ENCODE measurements at regions not wholly inside any gene's neighbourhood (a gene's known extent, or its start where the extent isn't known, plus 50 kb on each side); places are given as distances from the start of the nearest gene placed in this dataset.

DNA sequence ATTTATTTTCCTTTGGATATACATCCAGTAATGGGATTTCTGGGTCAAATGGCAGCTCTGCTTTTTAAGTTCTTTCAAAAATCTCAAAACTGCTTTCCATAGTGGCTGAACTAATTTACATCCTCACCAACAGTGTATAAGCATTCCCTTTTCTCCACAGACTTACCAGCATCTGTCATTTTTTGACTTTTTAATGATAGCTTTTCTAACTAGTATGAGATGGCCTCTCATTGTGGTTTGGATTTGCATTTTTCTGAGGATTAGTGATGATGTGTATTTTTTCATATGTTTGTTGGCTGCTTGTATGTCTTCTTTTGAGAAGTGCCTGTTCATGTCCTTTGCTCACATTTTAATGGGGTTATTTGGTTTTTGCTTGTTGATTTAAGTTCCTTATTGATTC is 90.0 kb upstream of the HMHB1 start:
- TF ChIP-seq, protein P1, sequence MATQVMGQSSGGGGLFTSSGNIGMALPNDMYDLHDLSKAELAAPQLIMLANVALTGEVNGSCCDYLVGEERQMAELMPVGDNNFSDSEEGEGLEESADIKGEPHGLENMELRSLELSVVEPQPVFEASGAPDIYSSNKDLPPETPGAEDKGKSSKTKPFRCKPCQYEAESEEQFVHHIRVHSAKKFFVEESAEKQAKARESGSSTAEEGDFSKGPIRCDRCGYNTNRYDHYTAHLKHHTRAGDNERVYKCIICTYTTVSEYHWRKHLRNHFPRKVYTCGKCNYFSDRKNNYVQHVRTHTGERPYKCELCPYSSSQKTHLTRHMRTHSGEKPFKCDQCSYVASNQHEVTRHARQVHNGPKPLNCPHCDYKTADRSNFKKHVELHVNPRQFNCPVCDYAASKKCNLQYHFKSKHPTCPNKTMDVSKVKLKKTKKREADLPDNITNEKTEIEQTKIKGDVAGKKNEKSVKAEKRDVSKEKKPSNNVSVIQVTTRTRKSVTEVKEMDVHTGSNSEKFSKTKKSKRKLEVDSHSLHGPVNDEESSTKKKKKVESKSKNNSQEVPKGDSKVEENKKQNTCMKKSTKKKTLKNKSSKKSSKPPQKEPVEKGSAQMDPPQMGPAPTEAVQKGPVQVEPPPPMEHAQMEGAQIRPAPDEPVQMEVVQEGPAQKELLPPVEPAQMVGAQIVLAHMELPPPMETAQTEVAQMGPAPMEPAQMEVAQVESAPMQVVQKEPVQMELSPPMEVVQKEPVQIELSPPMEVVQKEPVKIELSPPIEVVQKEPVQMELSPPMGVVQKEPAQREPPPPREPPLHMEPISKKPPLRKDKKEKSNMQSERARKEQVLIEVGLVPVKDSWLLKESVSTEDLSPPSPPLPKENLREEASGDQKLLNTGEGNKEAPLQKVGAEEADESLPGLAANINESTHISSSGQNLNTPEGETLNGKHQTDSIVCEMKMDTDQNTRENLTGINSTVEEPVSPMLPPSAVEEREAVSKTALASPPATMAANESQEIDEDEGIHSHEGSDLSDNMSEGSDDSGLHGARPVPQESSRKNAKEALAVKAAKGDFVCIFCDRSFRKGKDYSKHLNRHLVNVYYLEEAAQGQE (IDR thresholded peaks at IDR 0.05; ENCODE audit: insufficient replicate concordance, low read depth) = no peak
- TF ChIP-seq SPI1 (IDR thresholded peaks at IDR 0.05; ENCODE audit: borderline replicate concordance, low read depth) = no peak
- TF ChIP-seq GABPA (IDR thresholded peaks at IDR 0.05; ENCODE audit: low read depth) = no peak
- TF ChIP-seq, protein P2, sequence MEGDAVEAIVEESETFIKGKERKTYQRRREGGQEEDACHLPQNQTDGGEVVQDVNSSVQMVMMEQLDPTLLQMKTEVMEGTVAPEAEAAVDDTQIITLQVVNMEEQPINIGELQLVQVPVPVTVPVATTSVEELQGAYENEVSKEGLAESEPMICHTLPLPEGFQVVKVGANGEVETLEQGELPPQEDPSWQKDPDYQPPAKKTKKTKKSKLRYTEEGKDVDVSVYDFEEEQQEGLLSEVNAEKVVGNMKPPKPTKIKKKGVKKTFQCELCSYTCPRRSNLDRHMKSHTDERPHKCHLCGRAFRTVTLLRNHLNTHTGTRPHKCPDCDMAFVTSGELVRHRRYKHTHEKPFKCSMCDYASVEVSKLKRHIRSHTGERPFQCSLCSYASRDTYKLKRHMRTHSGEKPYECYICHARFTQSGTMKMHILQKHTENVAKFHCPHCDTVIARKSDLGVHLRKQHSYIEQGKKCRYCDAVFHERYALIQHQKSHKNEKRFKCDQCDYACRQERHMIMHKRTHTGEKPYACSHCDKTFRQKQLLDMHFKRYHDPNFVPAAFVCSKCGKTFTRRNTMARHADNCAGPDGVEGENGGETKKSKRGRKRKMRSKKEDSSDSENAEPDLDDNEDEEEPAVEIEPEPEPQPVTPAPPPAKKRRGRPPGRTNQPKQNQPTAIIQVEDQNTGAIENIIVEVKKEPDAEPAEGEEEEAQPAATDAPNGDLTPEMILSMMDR (IDR thresholded peaks at IDR 0.05; ENCODE audit: insufficient read depth, low read length) = no peak
- TF ChIP-seq POLR2AphosphoS5 (IDR thresholded peaks at IDR 0.05; ENCODE audit: low read depth) = no peak
- Histone ChIP-seq H3K27ac (replicated peaks) (no peak overlapping the region), H3K27me3 (ENCODE audit: insufficient read depth, poor library complexity, severe bottlenecking) (no peaks in the 10 kb centered on the region), H3K4me3 (replicated peaks; ENCODE audit: insufficient read depth, low read length) (no peak overlapping the region)
- DNase-seq (ENCODE audit: low read depth in 1 of 2, low spot score in 1 of 2) = no peak

DNA sequence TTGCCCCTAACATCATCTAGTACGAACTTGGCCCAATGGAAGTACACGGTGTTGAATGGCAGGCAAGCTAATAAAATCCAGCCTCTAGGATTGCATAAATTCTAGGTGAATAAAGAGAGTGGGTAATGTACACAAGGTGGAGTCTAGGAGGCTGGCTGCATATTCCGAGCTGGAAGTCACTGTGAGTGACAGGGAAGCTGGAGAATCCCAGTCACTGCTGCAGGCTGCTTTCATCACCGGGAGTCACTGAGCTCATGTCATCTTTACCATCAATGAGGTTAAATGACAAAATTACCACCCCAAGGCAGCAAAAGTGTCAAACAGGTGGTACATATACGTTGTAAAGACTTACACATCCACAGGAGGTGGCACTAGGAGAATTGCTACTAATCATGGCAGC is 91.3 kb upstream of the HMHB1 start:
- TF ChIP-seq POLR2AphosphoS5 (IDR thresholded peaks at IDR 0.05; ENCODE audit: low read depth) (no peak), SPI1 (IDR thresholded peaks at IDR 0.05; ENCODE audit: borderline replicate concordance, low read depth) (no peak), GABPA (IDR thresholded peaks at IDR 0.05; ENCODE audit: low read depth) (no peak)
- TF ChIP-seq, protein P1 (IDR thresholded peaks at IDR 0.05; ENCODE audit: insufficient replicate concordance, low read depth) = no peak
- TF ChIP-seq, protein P2 (IDR thresholded peaks at IDR 0.05; ENCODE audit: insufficient read depth, low read length) = no peak
- H3K4me3 ChIP-seq (replicated peaks; ENCODE audit: insufficient read depth, low read length) = no peak overlapping the region
- no peaks in the 10 kb centered on the region for H3K27me3 ChIP-seq (ENCODE audit: insufficient read depth, poor library complexity, severe bottlenecking)
- no peak overlapping the region for H3K27ac ChIP-seq (replicated peaks)
- no peak for DNase-seq (ENCODE audit: low read depth in 1 of 2, low spot score in 1 of 2)

DNA sequence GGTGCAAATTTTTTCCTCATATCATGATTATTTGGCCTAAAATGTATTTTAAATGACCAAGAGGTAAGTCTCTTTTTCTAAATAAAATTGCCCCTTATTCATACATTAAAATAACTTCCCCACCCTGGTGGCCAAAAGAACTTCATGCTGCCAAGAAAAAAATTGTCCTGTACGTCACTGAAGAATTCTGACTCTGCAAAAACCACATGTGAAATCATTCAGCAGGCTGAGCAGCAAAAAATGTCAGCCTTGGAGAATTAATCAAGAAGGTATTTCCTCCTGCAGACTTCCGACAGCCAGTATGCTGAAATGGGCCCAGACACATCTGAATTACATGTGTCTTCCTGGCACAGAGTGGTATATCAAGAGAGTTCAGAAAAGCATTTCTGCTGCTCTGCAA is 94.6 kb upstream of the HMHB1 start:
- DNase-seq (ENCODE audit: low read depth in 1 of 2, low spot score in 1 of 2) = no peak
- TF ChIP-seq POLR2AphosphoS5 (IDR thresholded peaks at IDR 0.05; ENCODE audit: low read depth) (no peak), SPI1 (IDR thresholded peaks at IDR 0.05; ENCODE audit: borderline replicate concordance, low read depth) (no peak), GABPA (IDR thresholded peaks at IDR 0.05; ENCODE audit: low read depth) (no peak)
- TF ChIP-seq, protein P1 (IDR thresholded peaks at IDR 0.05; ENCODE audit: insufficient replicate concordance, low read depth) = no peak
- TF ChIP-seq, protein P2 (IDR thresholded peaks at IDR 0.05; ENCODE audit: insufficient read depth, low read length) = no peak
- no peak overlapping the region for H3K27ac ChIP-seq (replicated peaks)
- no peak overlapping the region for H3K4me3 ChIP-seq (replicated peaks; ENCODE audit: insufficient read depth, low read length)
- no peaks in the 10 kb centered on the region for H3K27me3 ChIP-seq (ENCODE audit: insufficient read depth, poor library complexity, severe bottlenecking)

Data from HL-60 (cell line).